GM12874 (cell line): ENCODE measurements at regions not wholly inside any gene's neighbourhood (a gene's known extent, or its start where the extent isn't known, plus 50 kb on each side); places are given as distances from the start of the nearest gene placed in this dataset.

Source experiments
- TF ChIP-seq, protein P1 (sequence below): IDR thresholded peaks from 2 replicates; pipeline ENCODE4 v1.5.1; 2011; ENCODE audit warnings: low read depth, mild to moderate bottlenecking, control low read depth, low read length, moderate library complexity; ENCODE audit not compliant: insufficient read depth

- TF ChIP-seq, protein P1, sequence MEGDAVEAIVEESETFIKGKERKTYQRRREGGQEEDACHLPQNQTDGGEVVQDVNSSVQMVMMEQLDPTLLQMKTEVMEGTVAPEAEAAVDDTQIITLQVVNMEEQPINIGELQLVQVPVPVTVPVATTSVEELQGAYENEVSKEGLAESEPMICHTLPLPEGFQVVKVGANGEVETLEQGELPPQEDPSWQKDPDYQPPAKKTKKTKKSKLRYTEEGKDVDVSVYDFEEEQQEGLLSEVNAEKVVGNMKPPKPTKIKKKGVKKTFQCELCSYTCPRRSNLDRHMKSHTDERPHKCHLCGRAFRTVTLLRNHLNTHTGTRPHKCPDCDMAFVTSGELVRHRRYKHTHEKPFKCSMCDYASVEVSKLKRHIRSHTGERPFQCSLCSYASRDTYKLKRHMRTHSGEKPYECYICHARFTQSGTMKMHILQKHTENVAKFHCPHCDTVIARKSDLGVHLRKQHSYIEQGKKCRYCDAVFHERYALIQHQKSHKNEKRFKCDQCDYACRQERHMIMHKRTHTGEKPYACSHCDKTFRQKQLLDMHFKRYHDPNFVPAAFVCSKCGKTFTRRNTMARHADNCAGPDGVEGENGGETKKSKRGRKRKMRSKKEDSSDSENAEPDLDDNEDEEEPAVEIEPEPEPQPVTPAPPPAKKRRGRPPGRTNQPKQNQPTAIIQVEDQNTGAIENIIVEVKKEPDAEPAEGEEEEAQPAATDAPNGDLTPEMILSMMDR = no peak
Measured at GRCh38 chr9:38311382-38312270, 80.9 kb upstream of the ALDH1B1 start.

DNA sequence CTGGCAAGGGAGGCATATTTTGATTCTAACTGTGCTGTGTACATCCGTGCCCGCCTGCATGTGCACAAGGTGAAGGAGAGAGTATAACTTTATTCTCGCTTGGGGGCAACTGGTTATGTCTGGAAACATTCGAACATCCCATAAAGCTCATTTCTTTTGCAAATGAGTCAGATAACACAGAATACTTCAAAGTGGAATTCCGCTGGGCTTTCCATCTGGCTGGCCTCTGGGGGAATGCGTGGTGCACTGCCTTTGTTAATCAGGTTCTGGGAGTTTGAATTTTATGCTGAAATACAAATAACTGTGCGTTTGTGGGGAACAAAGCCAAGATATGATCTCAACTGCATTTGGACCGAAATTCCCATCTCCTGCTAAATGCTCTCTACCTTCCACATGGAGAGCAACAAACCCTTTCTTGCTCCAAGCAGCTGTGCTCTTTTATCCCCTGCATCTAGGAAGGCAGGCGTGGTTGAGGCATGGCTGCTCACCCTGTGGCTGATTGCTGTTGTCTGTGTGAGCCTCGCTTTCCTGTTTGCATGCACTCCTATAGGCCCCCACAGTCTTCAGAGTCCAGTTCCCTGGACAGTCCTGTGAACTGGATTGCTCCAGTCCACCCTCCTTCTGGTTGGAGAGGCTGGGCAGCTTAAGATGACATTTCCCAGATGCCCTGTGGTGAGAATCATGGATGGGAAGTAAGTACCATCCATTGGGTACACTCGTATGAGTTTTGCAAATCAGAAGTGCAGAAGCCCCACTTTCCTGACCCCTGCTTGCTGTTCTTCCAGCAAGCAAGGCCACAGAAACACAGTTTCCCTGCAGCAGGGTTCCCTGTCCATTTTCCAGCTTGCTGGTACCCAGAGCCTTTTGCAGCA, 82.9 kb upstream of the ALDH1B1 start:
- TF ChIP-seq, protein P1 = no peak

GRCh38 chr9:38308136-38308535, 84.4 kb upstream of the ALDH1B1 start:
- TF ChIP-seq, protein P1 = no peak

- TF ChIP-seq, protein P1 = no peak
Measured at GRCh38 chr9:38306899-38307298, 85.6 kb upstream of the ALDH1B1 start.

DNA sequence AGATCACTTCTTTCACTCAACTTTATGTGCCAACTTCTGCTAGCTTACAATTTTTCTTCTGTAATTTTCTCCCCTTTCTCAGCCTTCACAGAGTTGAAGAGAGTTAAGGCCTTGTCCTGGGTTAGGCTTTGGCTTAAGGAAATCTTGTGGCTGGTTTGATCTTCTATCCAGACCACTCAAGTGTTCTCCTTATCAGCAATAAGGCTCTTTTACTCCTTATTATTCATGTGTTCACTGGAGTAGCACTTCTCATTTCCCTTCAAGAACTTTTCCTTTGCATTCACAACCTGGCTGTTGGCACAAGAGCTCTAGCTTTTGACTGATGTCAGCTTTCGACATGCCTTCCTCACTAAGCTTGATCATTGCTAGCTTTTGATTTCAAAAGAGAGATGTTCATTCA, 86.9 kb upstream of the ALDH1B1 start:
- TF ChIP-seq, protein P1 = no peak

GRCh38 chr9:38301376-38302106, 91.0 kb upstream of the ALDH1B1 start:
- TF ChIP-seq, protein P1 = no peak

GRCh38 chr9:38299856-38300255, 92.6 kb upstream of the ALDH1B1 start:
- TF ChIP-seq, protein P1 = no peak
